Stomach (tissue), 4 donors: ENCODE measurements at regions not wholly inside any gene's neighbourhood (a gene's known extent, or its start where the extent isn't known, plus 50 kb on each side); places are given as distances from the start of the nearest gene placed in this dataset.
A peak's percentile ranks its signal among the peaks of the same experiment; 100 is the strongest.

Experiments
- EP300 ChIP-seq: sonication (generic); formaldehyde crosslinking; IDR thresholded peaks from one replicate; pipeline ENCODE4 v1.6.1; 2017; ENCODE audit warnings: antibody characterized with exemption
- POLR2A ChIP-seq, 4 donors: fragments of 450-650 bp; IDR thresholded peaks; one replicate each; pipeline ENCODE4 v1.6.1; 2016; ENCODE audit warnings: antibody characterized with exemption in 4 of 4, control low read depth in 2 of 4, mild to moderate bottlenecking in 1 of 4, moderate library complexity in 1 of 4
- POLR2AphosphoS5 ChIP-seq, 3 donors: sonication (generic); formaldehyde crosslinking; IDR thresholded peaks; one replicate each; pipeline ENCODE4 v1.6.1; 2016; ENCODE audit warnings: antibody characterized with exemption in 3 of 3
- TF ChIP-seq, protein P1 (sequence below), 7 experiments: fragments of 450-650 bp in 4 of 7; fragments of 200-600 bp in 3 of 7; sonication (generic) in 3 of 7; IDR thresholded peaks; one replicate each; pipeline ENCODE4 v1.5.1; 2016 to 2019; ENCODE audit warnings: antibody characterized with exemption in 7 of 7, control low read depth in 2 of 7, mild to moderate bottlenecking in 1 of 7

DNA sequence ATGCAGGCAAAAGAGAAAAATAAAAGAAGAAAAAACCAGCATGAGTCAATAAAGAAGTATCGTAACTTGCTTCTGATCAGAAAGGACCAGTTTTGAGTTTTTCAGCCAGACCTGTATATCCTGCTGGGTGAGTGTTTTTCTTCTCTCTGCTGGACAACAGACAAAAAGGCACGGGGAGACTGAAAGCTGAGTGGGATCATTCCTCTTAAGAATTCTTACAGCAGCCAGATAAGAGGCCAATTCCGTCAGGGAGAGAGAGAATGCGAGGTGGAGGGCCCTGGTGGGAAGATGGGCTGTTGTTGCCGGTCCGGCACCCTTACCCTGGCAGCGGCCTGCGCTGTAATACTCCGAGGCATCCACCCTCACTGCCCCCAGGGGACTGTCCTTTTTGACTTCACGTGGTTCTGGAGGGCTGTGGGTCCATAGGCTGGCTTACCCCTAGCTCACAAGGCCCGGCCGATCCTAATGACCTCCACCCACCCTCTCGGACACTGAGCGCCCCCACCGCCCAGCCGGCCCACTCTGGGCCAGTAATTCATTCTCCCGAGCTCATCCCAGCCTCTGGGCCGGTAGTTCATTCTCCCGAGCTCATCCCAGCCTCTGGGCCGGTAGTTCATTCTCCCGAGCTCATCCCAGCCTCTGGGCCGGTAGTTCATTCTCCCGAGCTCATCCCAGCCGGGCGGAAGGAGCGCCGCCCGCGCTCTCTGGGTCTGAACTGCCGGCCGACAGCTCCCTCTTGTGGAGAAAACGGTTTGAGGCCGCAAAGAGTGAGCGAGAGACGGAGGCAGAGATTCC, 118.3 kb upstream of the SIRPA start:
- TF ChIP-seq, protein P1, sequence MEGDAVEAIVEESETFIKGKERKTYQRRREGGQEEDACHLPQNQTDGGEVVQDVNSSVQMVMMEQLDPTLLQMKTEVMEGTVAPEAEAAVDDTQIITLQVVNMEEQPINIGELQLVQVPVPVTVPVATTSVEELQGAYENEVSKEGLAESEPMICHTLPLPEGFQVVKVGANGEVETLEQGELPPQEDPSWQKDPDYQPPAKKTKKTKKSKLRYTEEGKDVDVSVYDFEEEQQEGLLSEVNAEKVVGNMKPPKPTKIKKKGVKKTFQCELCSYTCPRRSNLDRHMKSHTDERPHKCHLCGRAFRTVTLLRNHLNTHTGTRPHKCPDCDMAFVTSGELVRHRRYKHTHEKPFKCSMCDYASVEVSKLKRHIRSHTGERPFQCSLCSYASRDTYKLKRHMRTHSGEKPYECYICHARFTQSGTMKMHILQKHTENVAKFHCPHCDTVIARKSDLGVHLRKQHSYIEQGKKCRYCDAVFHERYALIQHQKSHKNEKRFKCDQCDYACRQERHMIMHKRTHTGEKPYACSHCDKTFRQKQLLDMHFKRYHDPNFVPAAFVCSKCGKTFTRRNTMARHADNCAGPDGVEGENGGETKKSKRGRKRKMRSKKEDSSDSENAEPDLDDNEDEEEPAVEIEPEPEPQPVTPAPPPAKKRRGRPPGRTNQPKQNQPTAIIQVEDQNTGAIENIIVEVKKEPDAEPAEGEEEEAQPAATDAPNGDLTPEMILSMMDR (IDR thresholded peaks at IDR 0.05), result peak in 5 of 7 experiments; percentile 56 to 83 (median 74)
- TF ChIP-seq POLR2AphosphoS5 (IDR thresholded peaks at IDR 0.05) (peak in 1 of 3 donors; percentile 71), POLR2A (IDR thresholded peaks at IDR 0.05) (no peak), EP300 (no peak)
